K562 (cell line): ENCODE measurements at regions not wholly inside any gene's neighbourhood (a gene's known extent, or its start where the extent isn't known, plus 50 kb on each side); places are given as distances from the start of the nearest gene placed in this dataset.

Experiments used
- ATAC-seq: fragments of 200-7000 bp; cut with Tn5 transposase; 3 replicates; pipeline ENCODE4 v1.9.1; 2020; ENCODE audit warnings: moderate library complexity
- BruUV-seq: library from RNA; stranded (reverse); fragments of 400-500 nt; replicated peaks from 2 replicates; lab custom pipeline; 2021; lab: Mats Ljungman, UMichigan
- CTCF ChIA-PET: fragments of 300-600 bp; formaldehyde crosslinking; extraction: SDS; loops from one replicate; lab custom pipeline; 2021; ENCODE audit warnings: low intra/inter-chr PET ratio; lab: Yijun Ruan, JAX
- POLR2A ChIA-PET: fragments of 300-600, 350-650 bp; sonication (Branson Sonifier 250); formaldehyde crosslinking; extraction: SDS; loops from one replicate; lab custom pipeline; 2021; ENCODE audit warnings: antibody characterized with exemption, inconsistent platforms; lab: Yijun Ruan, JAX
- DNase-seq, 4 experiments: peaks; one replicate each; pipeline versions ENCODE4 v3.0.0 to v3.0.0-alpha.2; 2011 to 2018; ENCODE audit warnings: low spot score in 3 of 4, mixed read lengths in 3 of 4; ENCODE audit errors: extremely low read depth in 1 of 4
- FAIRE-seq: peaks from 2 replicates; lab custom pipeline; 2011; peaks lifted over from hg19 to GRCh38; lab: Jason Lieb, UNC
- H2AFZ ChIP-seq: 2 replicates; pipeline ENCODE4 v1.6.0; 2011; ENCODE audit warnings: low read depth, low read length, control low read depth, inconsistent platforms
- H3K27ac ChIP-seq: fragments of 200-600 bp; 3 replicates; pipeline ENCODE4 v1.8.0; 2011; ENCODE audit warnings: low read depth, mild to moderate bottlenecking, control low read depth, inconsistent platforms, low read length, moderate library complexity, mixed read lengths; ENCODE audit errors: extremely low read depth
- H3K27me3 ChIP-seq, 2 experiments: fragments of 300-600 bp in 1 of 2; 2 replicates in 1 of 2; 3 replicates in 1 of 2; pipeline versions ENCODE4 v1.6.0 to v1.8.0; 2011; ENCODE audit warnings: inconsistent platforms in 2 of 2, low read length in 2 of 2, mild to moderate bottlenecking in 1 of 2, mixed read lengths in 1 of 2, moderate library complexity in 1 of 2; ENCODE audit not compliant: control insufficient read depth in 2 of 2, insufficient read depth in 2 of 2
- H3K36me3 ChIP-seq: fragments of 300-600 bp; 3 replicates; pipeline ENCODE4 v1.8.0; 2011; ENCODE audit warnings: mild to moderate bottlenecking, low read length, inconsistent platforms; ENCODE audit not compliant: control insufficient read depth, insufficient read depth
- H3K4me1 ChIP-seq, 2 experiments: fragments of 200-600 bp in 1 of 2; replicated peaks in 1 of 2; 2 replicates in 1 of 2; 3 replicates in 1 of 2; pipeline versions ENCODE4 v1.5.1 to v1.8.0; 2011; ENCODE audit warnings: inconsistent platforms in 2 of 2, low read length in 2 of 2, mild to moderate bottlenecking in 1 of 2, mixed read lengths in 1 of 2, moderate library complexity in 1 of 2; ENCODE audit not compliant: control insufficient read depth in 2 of 2, insufficient read depth in 2 of 2
- H3K4me2 ChIP-seq: 2 replicates; pipeline ENCODE4 v1.6.1; 2011; ENCODE audit warnings: low read length, control low read depth, inconsistent platforms, mixed read lengths; ENCODE audit not compliant: insufficient read depth
- H3K4me3 ChIP-seq: fragments of 200-600 bp; sonication (generic), shearing (Covaris generic); 2 replicates; pipeline ENCODE4 v1.5.1; 2016; ENCODE audit warnings: control low read depth, inconsistent platforms
- H3K79me2 ChIP-seq: fragments of 200-600 bp; 3 replicates; pipeline ENCODE4 v1.8.0; 2011; ENCODE audit warnings: low read length, inconsistent platforms; ENCODE audit not compliant: control insufficient read depth, insufficient read depth
- H3K9ac ChIP-seq, 2 experiments: 2 replicates each; pipeline versions ENCODE4 v1.6.0 to v1.6.1; 2011; ENCODE audit warnings: low read depth in 2 of 2, low read length in 2 of 2, control low read depth in 1 of 2, inconsistent platforms in 1 of 2, mild to moderate bottlenecking in 1 of 2, mixed read lengths in 1 of 2; ENCODE audit not compliant: insufficient read depth in 1 of 2
- H3K9me1 ChIP-seq: one replicate; pipeline ENCODE4 v1.6.0; 2011; ENCODE audit warnings: inconsistent platforms, mild to moderate bottlenecking, low read length, moderate library complexity; ENCODE audit not compliant: control insufficient read depth, insufficient read depth
- H3K9me3 ChIP-seq: replicated peaks from 2 replicates; pipeline ENCODE4 v1.5.1; 2011; ENCODE audit warnings: low read depth, low read length, inconsistent platforms; ENCODE audit not compliant: control insufficient read depth, insufficient read depth
- H4K20me1 ChIP-seq: replicated peaks from 2 replicates; pipeline ENCODE4 v1.6.1; 2011; ENCODE audit warnings: low read length, inconsistent platforms, mixed read lengths; ENCODE audit not compliant: control insufficient read depth, insufficient read depth
- CBX5 ChIP-seq: IDR thresholded peaks from 2 replicates; pipeline ENCODE4 v1.6.1; 2014; ENCODE audit warnings: low read depth, borderline replicate concordance
- CGGBP1 ChIP-seq: fragments of 250-450 bp; sonication (Bioruptor Pico); IDR thresholded peaks from 2 replicates; pipeline ENCODE4 v1.9.0; 2021; ENCODE audit warnings: mild to moderate bottlenecking
- FOSL1 ChIP-seq: fragments of 200-800 bp; sonication (Bioruptor generic); conservative IDR thresholded peaks from 2 replicates; pipeline ENCODE4 v1.6.1; 2016; ENCODE audit warnings: missing genetic modification characterization, missing compliant biosample characterization
- FUS ChIP-seq: fragments of 200-400 bp; formaldehyde crosslinking; optimal IDR thresholded peaks from 2 replicates; pipeline ENCODE3; 2017; ENCODE audit warnings: low read depth, low read length
- MTA3 ChIP-seq: fragments of 450-650 bp; formaldehyde crosslinking; IDR thresholded peaks from 2 replicates; pipeline ENCODE4 v1.6.1; 2017; ENCODE audit warnings: mild to moderate bottlenecking, borderline replicate concordance
- MXD1 ChIP-seq: fragments of 250-450 bp; sonication (Bioruptor Pico); IDR thresholded peaks from 2 replicates; pipeline ENCODE4 v1.8.0; 2021; ENCODE audit warnings: borderline replicate concordance, mild to moderate bottlenecking, moderate library complexity; ENCODE audit not compliant: poor library complexity, severe bottlenecking
- NRF1 ChIP-seq, 2 experiments: fragments of 450-650 bp; IDR thresholded peaks in 1 of 2; conservative IDR thresholded peaks in 1 of 2; 2 replicates each; pipeline ENCODE4 v1.6.1; 2014; ENCODE audit warnings: mild to moderate bottlenecking in 2 of 2
- SMARCC2 ChIP-seq: fragments of 450-650 bp; IDR thresholded peaks from 2 replicates; pipeline ENCODE4 v1.6.1; 2017; ENCODE audit warnings: antibody characterized with exemption, moderate library complexity, mild to moderate bottlenecking, low read depth
- ZNF280B ChIP-seq: fragments of 250-450 bp; sonication (Bioruptor Pico); IDR thresholded peaks from 2 replicates; pipeline ENCODE4 v1.5.1; 2021; ENCODE audit warnings: mild to moderate bottlenecking
- ZNF384 ChIP-seq: IDR thresholded peaks from 2 replicates; pipeline ENCODE4 v1.6.1; 2012; ENCODE audit warnings: low read depth, low read length, improper control_type of control experiment
- WGBS: fragments of 100-300 bp; shearing (Covaris generic); methylation state at CpG from one replicate; pipeline ENCODE4 v1.1.6; 2016; ENCODE audit warnings: low coverage, mixed read lengths; ENCODE audit not compliant: insufficient coverage; ENCODE audit errors: missing lambda C conversion rate; 5-methylcytosine and 5-hydroxymethylcytosine counted together
- in situ Hi-C: fragments of 300-500 bp; cut with MboI; formaldehyde crosslinking; loops from 4 replicates; pipeline ENCODE4 v1.15.0; 2018; ENCODE audit warnings: inconsistent platforms, mixed read lengths
- intact Hi-C: fragments of 100-400 bp; cut with micrococcal nuclease; formaldehyde crosslinking; loops from 2 replicates; pipeline ENCODE4 v1.14.2; 2022

GRCh38 chr20:17843246-17844132, 125.1 kb downstream of the SNX5 start:
- POLR2A ChIA-PET: no interaction called here
- BruUV-seq: no TSS peak
- DNase-seq: no peak

GRCh38 chr20:17841751-17842215, 126.8 kb downstream of the SNX5 start:
- no TSS peak for BruUV-seq
- H4K20me1 ChIP-seq: no peaks in the 10 kb centered on the region; the same call in 1 of the 2 replicates
- no peaks in the 10 kb centered on the region for H3K4me1 ChIP-seq
- H3K27me3 ChIP-seq: peaks cover 6 to 42% of the 10 kb centered on the region in 2 experiments; a peak in 4 of 5 replicates
- H3K36me3 ChIP-seq: no peaks in the 10 kb centered on the region
- ATAC-seq (no peak), DNase-seq (no peak), FAIRE-seq (no peak)
- CTCF ChIA-PET: no interaction called here
- H3K4me3 ChIP-seq: no peak overlapping the region
- no peaks in the 10 kb centered on the region for H3K79me2 ChIP-seq
- in situ Hi-C loops (no loop called here), intact Hi-C loops (no loop called here)
- TF ChIP-seq SMARCC2: no peak
- TF ChIP-seq CGGBP1 (CRISPR knock-in tag): no peak
- no peak for TF ChIP-seq NRF1 (conservative IDR thresholded peaks at IDR 0.05 in 1 of 2, IDR thresholded peaks at IDR 0.05 in 1 of 2)
- TF ChIP-seq MTA3: no peak
- TF ChIP-seq MXD1 (CRISPR knock-in tag): no peak
- TF ChIP-seq ZNF280B (CRISPR knock-in tag): no peak
- TF ChIP-seq ZNF384: no peak
- H3K27ac ChIP-seq: no peak overlapping the region
- POLR2A ChIA-PET: interaction anchor here (0.6 kb wide), 1 partner anchor 16 kb away, joined by 4 read pairs; no protein-coding TSS in a partner anchor
- H3K9me3 ChIP-seq: no peaks in the 10 kb centered on the region
- no peaks in the 10 kb centered on the region for H3K9me1 ChIP-seq
- H3K4me2 ChIP-seq: no peak overlapping the region
- H3K9ac ChIP-seq: no peak overlapping the region
- WGBS: 1% methylated on average over 9 of the region's 13 CpGs
- H2AFZ ChIP-seq: no peak overlapping the region

More at GRCh38 chr20:17843246-17844132, 125.1 kb downstream of the SNX5 start:
- intact Hi-C loops (no loop called here), in situ Hi-C loops (no loop called here)
- Histone ChIP-seq H3K4me3 (no peak overlapping the region), H3K9ac (no peak overlapping the region), H3K9me3 (no peaks in the 10 kb centered on the region), H3K27ac (no peak overlapping the region), H4K20me1 (no peaks in the 10 kb centered on the region; the same call in 1 of the 2 replicates), H3K27me3 (peaks cover 3 to 32% of the 10 kb centered on the region in 2 experiments; a peak in 4 of 5 replicates), H3K36me3 (no peaks in the 10 kb centered on the region), H2AFZ (no peak overlapping the region), H3K79me2 (no peaks in the 10 kb centered on the region), H3K4me1 (no peaks in the 10 kb centered on the region), H3K9me1 (no peaks in the 10 kb centered on the region), H3K4me2 (no peak overlapping the region)
- no peak for TF ChIP-seq FOSL1 (tag)
- TF ChIP-seq CBX5: no peak
- TF ChIP-seq FUS: no peak
- CTCF ChIA-PET: no interaction called here
- FAIRE-seq (no peak), ATAC-seq (no peak)
- WGBS: 3% methylated on average over 13 of the region's 14 CpGs
